ENCODE measurements at regions not wholly inside any gene's neighbourhood (a gene's known extent, or its start where the extent isn't known, plus 50 kb on each side); places are given as distances from the start of the nearest gene placed in this dataset.

DNA sequence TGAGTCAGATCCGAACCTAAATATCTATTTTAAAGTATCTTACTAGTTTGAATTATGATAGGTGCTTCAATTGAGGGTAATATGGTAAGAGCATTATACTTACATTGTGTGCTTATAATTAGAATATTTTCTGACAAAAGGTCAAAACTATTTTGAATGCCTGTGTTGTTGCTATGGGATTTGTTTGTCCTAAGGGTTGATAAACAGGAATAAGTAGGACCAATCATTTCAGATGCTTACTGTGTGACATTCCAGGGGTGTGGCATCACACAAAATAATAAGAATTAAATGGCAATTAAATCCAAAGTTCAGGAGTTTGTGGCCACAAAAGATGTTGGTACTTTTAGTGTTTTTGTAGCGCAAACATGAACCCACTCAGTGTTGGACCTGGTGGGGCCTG, 256.2 kb upstream of the DDHD1 start:
- H3K27ac Mint-ChIP-seq: no peak overlapping the region
- Histone ChIP-seq H3K14ac (ENCODE audit: insufficient read depth, low read length) (no peak overlapping the region), H2AFZ (ENCODE audit: low read length) (no peak overlapping the region), H4K5ac (ENCODE audit: insufficient read length, low read depth, low read length) (no peak overlapping the region), H4K8ac (replicated peaks; ENCODE audit: insufficient read length, low read depth, low read length) (no peak overlapping the region), H3K9me3 (ENCODE audit: control insufficient read depth, low read depth, low read length) (no peaks in the 10 kb centered on the region), H3K9ac (ENCODE audit: extremely low read depth, insufficient read length, low read length) (no peak overlapping the region), H4K20me1 (ENCODE audit: control insufficient read depth, insufficient read depth, insufficient read length) (no peaks in the 10 kb centered on the region), H3K4me2 (ENCODE audit: insufficient read depth, insufficient read length, low read length) (no peak overlapping the region), H2BK5ac (ENCODE audit: insufficient read length, low read length) (no peak overlapping the region), H3K27me3 (ENCODE audit: insufficient read depth, low read length) (no peaks in the 10 kb centered on the region), H2AK5ac (ENCODE audit: insufficient read length, low read length) (no peak overlapping the region), H3K23me2 (ENCODE audit: insufficient read length, low read depth, low read length, poor library complexity, severe bottlenecking) (no peaks in the 10 kb centered on the region), H3K4me1 (ENCODE audit: insufficient read depth, low read length) (no peaks in the 10 kb centered on the region), H3K23ac (ENCODE audit: insufficient read length, low read depth, low read length) (no peak overlapping the region), H3K4ac (ENCODE audit: low read depth, low read length) (no peak overlapping the region), H2BK12ac (ENCODE audit: insufficient read length, low read depth, low read length) (no peak overlapping the region), H4K91ac (ENCODE audit: insufficient read length, low read depth, low read length) (no peak overlapping the region), H3K79me2 (ENCODE audit: insufficient read depth, low read length) (no peaks in the 10 kb centered on the region), H2BK20ac (ENCODE audit: low read depth, low read length, poor library complexity, severe bottlenecking) (no peak overlapping the region), H3K56ac (ENCODE audit: insufficient read length, low read depth, low read length) (no peak overlapping the region), H2BK15ac (ENCODE audit: low read depth, low read length) (no peak overlapping the region), H3T11ph (ENCODE audit: low read length) (no peak overlapping the region), H3K79me1 (ENCODE audit: insufficient read depth, low read depth, low read length, poor library complexity, severe bottlenecking) (no peaks in the 10 kb centered on the region), H3K27ac (ENCODE audit: insufficient read length, low read depth, low read length) (no peak overlapping the region), H3K18ac (ENCODE audit: insufficient read length, low read depth, low read length) (no peak overlapping the region), H2BK120ac (ENCODE audit: low read depth, low read length, poor library complexity, severe bottlenecking) (no peak overlapping the region)
- no peak for DNase-seq
- WGBS (ENCODE audit: extremely low coverage, insufficient read length, low lambda C conversion rate): no CpG with 5 or more reads among the region's 2 CpGs
- no peaks in the 10 kb centered on the region; a peak in 1 of 7 replicates for H3K36me3 Mint-ChIP-seq (ENCODE audit: insufficient read depth in 1 of 3, low read depth in 3 of 3)
- H3K27me3 Mint-ChIP-seq (ENCODE audit: low read depth): no peaks in the 10 kb centered on the region
- H3K4me1 Mint-ChIP-seq: peaks cover 2 to 7% of the 10 kb centered on the region in 2 experiments; a peak in 2 of 4 replicates
- no peaks in the 10 kb centered on the region for H3K9me3 Mint-ChIP-seq
- H3K4me3 Mint-ChIP-seq: no peak overlapping the region
- TF ChIP-seq, protein P1, sequence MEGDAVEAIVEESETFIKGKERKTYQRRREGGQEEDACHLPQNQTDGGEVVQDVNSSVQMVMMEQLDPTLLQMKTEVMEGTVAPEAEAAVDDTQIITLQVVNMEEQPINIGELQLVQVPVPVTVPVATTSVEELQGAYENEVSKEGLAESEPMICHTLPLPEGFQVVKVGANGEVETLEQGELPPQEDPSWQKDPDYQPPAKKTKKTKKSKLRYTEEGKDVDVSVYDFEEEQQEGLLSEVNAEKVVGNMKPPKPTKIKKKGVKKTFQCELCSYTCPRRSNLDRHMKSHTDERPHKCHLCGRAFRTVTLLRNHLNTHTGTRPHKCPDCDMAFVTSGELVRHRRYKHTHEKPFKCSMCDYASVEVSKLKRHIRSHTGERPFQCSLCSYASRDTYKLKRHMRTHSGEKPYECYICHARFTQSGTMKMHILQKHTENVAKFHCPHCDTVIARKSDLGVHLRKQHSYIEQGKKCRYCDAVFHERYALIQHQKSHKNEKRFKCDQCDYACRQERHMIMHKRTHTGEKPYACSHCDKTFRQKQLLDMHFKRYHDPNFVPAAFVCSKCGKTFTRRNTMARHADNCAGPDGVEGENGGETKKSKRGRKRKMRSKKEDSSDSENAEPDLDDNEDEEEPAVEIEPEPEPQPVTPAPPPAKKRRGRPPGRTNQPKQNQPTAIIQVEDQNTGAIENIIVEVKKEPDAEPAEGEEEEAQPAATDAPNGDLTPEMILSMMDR (conservative IDR thresholded peaks at IDR 0.05): no peak
